ENCODE measurements at regions not wholly inside any gene's neighbourhood (a gene's known extent, or its start where the extent isn't known, plus 50 kb on each side); places are given as distances from the start of the nearest gene placed in this dataset.
"Not testable (repeated sequence)": the region's sequence is repeated elsewhere in the genome, so short reads cannot be mapped to it uniquely, and the experiment has no call there.

GRCh38 chr13:109981000-109981399 is 194.6 kb upstream of the IRS2 start:
- Histone ChIP-seq H3K27me3 (ENCODE audit: control insufficient read depth, insufficient read depth, low read length, poor library complexity, severe bottlenecking) (no peaks in the 10 kb centered on the region), H3K9me3 (ENCODE audit: control insufficient read depth, low read length) (no peaks in the 10 kb centered on the region), H3K9ac (ENCODE audit: extremely low read depth, low read length, poor library complexity, severe bottlenecking) (no peak overlapping the region), H3K4me3 (ENCODE audit: low read length) (no peak overlapping the region), H3K4me1 (ENCODE audit: control insufficient read depth, insufficient read depth, low read length) (no peaks in the 10 kb centered on the region), H3K36me3 (ENCODE audit: control insufficient read depth, insufficient read depth, low read length) (no peaks in the 10 kb centered on the region), H3K27ac (ENCODE audit: low read depth, low read length) (no peak overlapping the region)
- no peak for TF ChIP-seq CTCF (conservative IDR thresholded peaks at IDR 0.05)
- peaks cover 7% of the 10 kb centered on the region for H3K4me1 Mint-ChIP-seq
- no peaks in the 10 kb centered on the region for H3K9me3 Mint-ChIP-seq
- no peak overlapping the region for H3K27ac Mint-ChIP-seq
- no peaks in the 10 kb centered on the region for H3K27me3 Mint-ChIP-seq (ENCODE audit: insufficient read depth)
- 89 to 100% methylated on average over 3 to 4 of the region's 4 CpGs for WGBS, 2 experiments (ENCODE audit: insufficient coverage in 1 of 2, insufficient read length in 1 of 2)
- DNase-seq = no peak
- no peaks in the 10 kb centered on the region for H3K36me3 Mint-ChIP-seq (ENCODE audit: low read depth)
- H3K4me3 Mint-ChIP-seq = no peak overlapping the region

DNA sequence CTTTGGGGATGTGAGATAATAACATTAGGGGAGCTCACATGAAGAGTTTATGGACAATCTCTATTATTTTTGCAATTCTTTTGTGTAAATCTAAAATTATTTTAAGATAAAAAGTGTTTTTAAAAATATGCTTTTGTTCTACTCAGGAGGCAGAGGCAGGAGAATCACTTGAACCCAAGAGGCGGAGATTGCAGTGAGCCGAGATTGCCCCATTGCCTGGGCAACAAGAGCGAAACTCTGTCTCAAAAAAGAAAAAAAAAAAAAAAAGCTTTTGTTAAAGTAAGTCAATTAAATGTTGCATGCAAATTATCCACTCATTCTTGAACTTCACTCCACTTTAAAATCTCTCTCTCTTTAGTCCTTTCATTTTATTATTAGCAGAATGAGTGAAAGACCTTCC is 193.3 kb upstream of the IRS2 start:
- WGBS, 2 experiments (ENCODE audit: insufficient coverage in 1 of 2, insufficient read length in 1 of 2) = 88% methylated on average over 3 of the region's 3 CpGs; no CpG with 5 or more reads in 1 of the 2 experiments
- H3K27ac ChIP-seq (ENCODE audit: low read depth, low read length); H3K9me3 Mint-ChIP-seq; DNase-seq; H3K27ac Mint-ChIP-seq; H3K4me3 Mint-ChIP-seq; H3K27me3 Mint-ChIP-seq (ENCODE audit: insufficient read depth); H3K4me1 Mint-ChIP-seq; H3K27me3 ChIP-seq (ENCODE audit: control insufficient read depth, insufficient read depth, low read length, poor library complexity, severe bottlenecking); H3K36me3 ChIP-seq (ENCODE audit: control insufficient read depth, insufficient read depth, low read length); H3K4me3 ChIP-seq (ENCODE audit: low read length); H3K9ac ChIP-seq (ENCODE audit: extremely low read depth, low read length, poor library complexity, severe bottlenecking); H3K36me3 Mint-ChIP-seq (ENCODE audit: low read depth); H3K4me1 ChIP-seq (ENCODE audit: control insufficient read depth, insufficient read depth, low read length); H3K9me3 ChIP-seq (ENCODE audit: control insufficient read depth, low read length): not testable (repeated sequence)

GRCh38 chr13:109979228-109979627 is 192.8 kb upstream of the IRS2 start:
- Histone ChIP-seq H3K9me3 (ENCODE audit: control insufficient read depth, low read length) (no peaks in the 10 kb centered on the region), H3K27ac (ENCODE audit: low read depth, low read length) (no peak overlapping the region), H3K9ac (ENCODE audit: extremely low read depth, low read length, poor library complexity, severe bottlenecking) (no peak overlapping the region), H3K4me3 (ENCODE audit: low read length) (no peak overlapping the region), H3K27me3 (ENCODE audit: control insufficient read depth, insufficient read depth, low read length, poor library complexity, severe bottlenecking) (no peaks in the 10 kb centered on the region), H3K36me3 (ENCODE audit: control insufficient read depth, insufficient read depth, low read length) (no peaks in the 10 kb centered on the region), H3K4me1 (ENCODE audit: control insufficient read depth, insufficient read depth, low read length) (no peaks in the 10 kb centered on the region)
- no peaks in the 10 kb centered on the region for H3K36me3 Mint-ChIP-seq (ENCODE audit: low read depth)
- peaks cover 7% of the 10 kb centered on the region for H3K4me1 Mint-ChIP-seq
- WGBS, 2 experiments (ENCODE audit: insufficient coverage in 1 of 2, insufficient read length in 1 of 2) = 82 to 85% methylated on average over 3 to 6 of the region's 6 CpGs
- no peak overlapping the region for H3K27ac Mint-ChIP-seq
- DNase-seq = peak; percentile 47
- no peaks in the 10 kb centered on the region for H3K9me3 Mint-ChIP-seq
- no peaks in the 10 kb centered on the region for H3K27me3 Mint-ChIP-seq (ENCODE audit: insufficient read depth)
- no peak for TF ChIP-seq CTCF (conservative IDR thresholded peaks at IDR 0.05)
- H3K4me3 Mint-ChIP-seq = no peak overlapping the region
